HCT116 (cell line): ENCODE measurements at regions not wholly inside any gene's neighbourhood (a gene's known extent, or its start where the extent isn't known, plus 50 kb on each side); places are given as distances from the start of the nearest gene placed in this dataset.

Source experiments
- ATAC-seq: fragments of 200-7000 bp; cut with Tn5 transposase; 2 replicates; pipeline ENCODE4 v1.9.1; 2020; ENCODE audit warnings: mild to moderate bottlenecking, moderate library complexity
- BruUV-seq: library from RNA; stranded (reverse); fragments of 400-500 nt; replicated peaks from 2 replicates; lab custom pipeline; 2021; lab: Mats Ljungman, UMichigan
- CTCF ChIA-PET: fragments of 300-600 bp; sonication (Branson Sonifier 250); formaldehyde crosslinking; loops from one replicate; lab custom pipeline; 2021; ENCODE audit warnings: antibody characterized with exemption; lab: Charles Lee
- POLR2A ChIA-PET: fragments of 300-600, 350-600 bp; sonication (Branson Sonifier 250); formaldehyde crosslinking; loops from one replicate; lab custom pipeline; 2021; ENCODE audit warnings: antibody characterized with exemption; lab: Charles Lee
- RAD21 ChIA-PET, 2 experiments: fragments of 300-600 bp; sonication (Branson Sonifier 250); formaldehyde crosslinking; loops; one replicate each; lab custom pipeline; 2023; ENCODE audit warnings: low total read pairs in 2 of 2; ENCODE audit not compliant: uncharacterized antibody in 2 of 2, unreplicated experiment in 2 of 2, low non-redundant PET in 1 of 2; lab: Charles Lee
- DNase-seq: peaks from one replicate; pipeline ENCODE4 v3.0.0-alpha.2; 2010; ENCODE audit warnings: low read depth, low spot score
- H2AFZ ChIP-seq: fragments of 200-600 bp; shearing (Covaris generic), sonication (generic); 2 replicates; pipeline ENCODE4 v1.6.1; 2017; ENCODE audit warnings: low read depth, mixed run types, mixed read lengths, antibody characterized with exemption, low read length; ENCODE audit not compliant: poor library complexity, severe bottlenecking
- H3K27ac ChIP-seq: 2 replicates; pipeline ENCODE4 v1.5.1; 2012; ENCODE audit warnings: low read depth, low read length
- H3K27me3 ChIP-seq: fragments of 200-600 bp; sonication (generic); 2 replicates; pipeline ENCODE4 v1.6.1; 2016; ENCODE audit warnings: mixed run types, low read length, mixed read lengths; ENCODE audit not compliant: insufficient read depth
- H3K36me3 ChIP-seq, 2 experiments: fragments of 200-500 bp in 1 of 2; fragments of 200-600 bp in 1 of 2; sonication (Bioruptor generic) in 1 of 2; sonication (generic) in 1 of 2; 2 replicates each; pipeline versions ENCODE4 v1.5.1 to v1.6.1; 2014 to 2016; ENCODE audit warnings: low read length in 2 of 2, inconsistent platforms in 1 of 2, mixed read lengths in 1 of 2, mixed run types in 1 of 2; ENCODE audit not compliant: insufficient read depth in 2 of 2, control insufficient read depth in 1 of 2
- H3K4me1 ChIP-seq, 2 experiments: fragments of 200-600 bp in 1 of 2; sonication (generic) in 1 of 2; 2 replicates each; pipeline versions ENCODE4 v1.5.1 to v1.6.1; 2012 to 2017; ENCODE audit warnings: low read length in 2 of 2, inconsistent platforms in 1 of 2, mild to moderate bottlenecking in 1 of 2, mixed read lengths in 1 of 2, mixed run types in 1 of 2, moderate library complexity in 1 of 2; ENCODE audit not compliant: insufficient read depth in 2 of 2, control insufficient read depth in 1 of 2
- H3K4me2 ChIP-seq: fragments of 200-600 bp; sonication (generic); 2 replicates; pipeline ENCODE4 v1.6.1; 2017; ENCODE audit warnings: mixed run types, low read length, mixed read lengths
- H3K4me3 ChIP-seq, 2 experiments: fragments of 200-600 bp in 1 of 2; sonication (generic) in 1 of 2; replicated peaks in 1 of 2; 2 replicates each; pipeline ENCODE4 v1.5.1; 2011 to 2016; ENCODE audit warnings: low read length in 2 of 2, control low read depth in 1 of 2, low read depth in 1 of 2, mild to moderate bottlenecking in 1 of 2, mixed read lengths in 1 of 2, mixed run types in 1 of 2
- H3K79me2 ChIP-seq: fragments of 200-600 bp; sonication (generic); 2 replicates; pipeline ENCODE4 v1.6.1; 2017; ENCODE audit warnings: mild to moderate bottlenecking, mixed run types, low read length, moderate library complexity, mixed read lengths; ENCODE audit not compliant: insufficient read depth
- H3K9ac ChIP-seq: fragments of 200-600 bp; sonication (generic); 2 replicates; pipeline ENCODE4 v1.6.1; 2016; ENCODE audit warnings: low read length, mixed read lengths
- H3K9me2 ChIP-seq: fragments of 200-600 bp; sonication (generic), shearing (Covaris generic); 2 replicates; pipeline ENCODE4 v1.6.1; 2017; ENCODE audit warnings: mixed run types, mild to moderate bottlenecking, moderate library complexity; ENCODE audit not compliant: insufficient read depth
- H3K9me3 ChIP-seq, 2 experiments: fragments of 200-500 bp in 1 of 2; fragments of 200-600 bp in 1 of 2; sonication (Bioruptor generic) in 1 of 2; sonication (generic) in 1 of 2; 2 replicates each; pipeline ENCODE4 v1.6.1; 2014 to 2017; ENCODE audit warnings: low read length in 2 of 2, mixed read lengths in 2 of 2, inconsistent platforms in 1 of 2, low read depth in 1 of 2, mild to moderate bottlenecking in 1 of 2, mixed run types in 1 of 2, moderate library complexity in 1 of 2; ENCODE audit not compliant: control insufficient read depth in 1 of 2, insufficient read depth in 1 of 2
- H4K20me1 ChIP-seq: fragments of 200-600 bp; sonication (generic), shearing (Covaris generic); 2 replicates; pipeline ENCODE4 v1.6.1; 2017; ENCODE audit warnings: mixed run types, mild to moderate bottlenecking, moderate library complexity; ENCODE audit not compliant: insufficient read depth
- CBX3 ChIP-seq: IDR thresholded peaks from 2 replicates; pipeline ENCODE4 v1.6.1; 2012; ENCODE audit warnings: low read depth
- ELF1 ChIP-seq: IDR thresholded peaks from 2 replicates; pipeline ENCODE4 v1.6.1; 2012; ENCODE audit warnings: low read depth, borderline replicate concordance
- JUND ChIP-seq: IDR thresholded peaks from 2 replicates; pipeline ENCODE4 v1.6.1; 2012
- POLR2A ChIP-seq: IDR thresholded peaks from 2 replicates; pipeline ENCODE4 v1.7.0; 2011; ENCODE audit warnings: borderline replicate concordance; ENCODE audit not compliant: insufficient read depth, insufficient read length; ENCODE audit errors: extremely low read depth
- POLR2AphosphoS5 ChIP-seq: IDR thresholded peaks from 2 replicates; pipeline ENCODE4 v1.6.1; 2011; ENCODE audit warnings: mild to moderate bottlenecking, low read depth, low read length, moderate library complexity
- SRF ChIP-seq: IDR thresholded peaks from 2 replicates; pipeline ENCODE4 v1.6.1; 2012; ENCODE audit warnings: low read depth
- TCF7L2 ChIP-seq: IDR thresholded peaks from 2 replicates; pipeline ENCODE4 v1.7.0; 2011; ENCODE audit warnings: borderline replicate concordance, inconsistent platforms; ENCODE audit not compliant: insufficient read depth, insufficient read length; ENCODE audit errors: extremely low read depth
- YY1 ChIP-seq: IDR thresholded peaks from 2 replicates; pipeline ENCODE4 v1.6.1; 2011; ENCODE audit warnings: low read length, low read depth, moderate library complexity, mild to moderate bottlenecking; ENCODE audit not compliant: insufficient replicate concordance; ENCODE audit errors: extremely low read depth
- ZNF274 ChIP-seq: fragments of 200-500 bp; sonication (Bioruptor generic); IDR thresholded peaks from 2 replicates; pipeline ENCODE4 v1.6.1; 2014; ENCODE audit warnings: mild to moderate bottlenecking, low read depth, low read length, inconsistent platforms
- intact Hi-C: fragments of 100-400 bp; cut with micrococcal nuclease; formaldehyde crosslinking; loops from 2 replicates; pipeline ENCODE4 v1.10.0; 2022
- TF ChIP-seq, protein P1 (sequence below): IDR thresholded peaks from 2 replicates; pipeline ENCODE4 v1.6.1; 2012

GRCh38 chr7:156169474-156170370 is 357.5 kb upstream of the SHH start:
- Histone ChIP-seq H3K36me3 (no peaks in the 10 kb centered on the region), H3K79me2 (no peaks in the 10 kb centered on the region), H3K27me3 (no peaks in the 10 kb centered on the region), H3K9ac (no peak overlapping the region), H4K20me1 (no peaks in the 10 kb centered on the region), H3K27ac (no peak overlapping the region), H3K4me1 (no peaks in the 10 kb centered on the region), H2AFZ (no peak overlapping the region), H3K9me3 (no peaks in the 10 kb centered on the region), H3K4me3 (no peak overlapping the region), H3K4me2 (no peak overlapping the region), H3K9me2 (no peaks in the 10 kb centered on the region)
- no peak for ATAC-seq
- intact Hi-C loops: no loop called here
- no peak for TF ChIP-seq JUND
- TF ChIP-seq POLR2A: no peak
- TF ChIP-seq SRF: no peak
- no peak for TF ChIP-seq ELF1
- no peak for TF ChIP-seq CBX3
- no peak for TF ChIP-seq POLR2AphosphoS5
- TF ChIP-seq ZNF274: no peak
- no peak for TF ChIP-seq TCF7L2
- TF ChIP-seq, protein P1, sequence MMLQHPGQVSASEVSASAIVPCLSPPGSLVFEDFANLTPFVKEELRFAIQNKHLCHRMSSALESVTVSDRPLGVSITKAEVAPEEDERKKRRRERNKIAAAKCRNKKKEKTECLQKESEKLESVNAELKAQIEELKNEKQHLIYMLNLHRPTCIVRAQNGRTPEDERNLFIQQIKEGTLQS: no peak
- TF ChIP-seq YY1: no peak
- BruUV-seq: no TSS peak
- DNase-seq: no peak
- POLR2A ChIA-PET: no interaction called here
- RAD21 ChIA-PET: no interaction called here
- CTCF ChIA-PET: no interaction called here
